Caco-2 (cell line): ENCODE measurements at regions not wholly inside any gene's neighbourhood (a gene's known extent, or its start where the extent isn't known, plus 50 kb on each side); places are given as distances from the start of the nearest gene placed in this dataset.

Source experiments
- BruUV-seq: library from RNA; stranded (reverse); fragments of 400-500 nt; replicated peaks from 2 replicates; lab custom pipeline; 2021; lab: Mats Ljungman, UMichigan
- CTCF ChIA-PET: fragments of 300-600 bp; sonication (Branson Sonifier 250); formaldehyde crosslinking; loops from one replicate; lab custom pipeline; 2022; ENCODE audit warnings: antibody characterized with exemption; lab: Charles Lee
- POLR2A ChIA-PET: fragments of 300-600 bp; sonication (Branson Sonifier 250); formaldehyde crosslinking; loops from one replicate; lab custom pipeline; 2022; ENCODE audit warnings: antibody characterized with exemption; lab: Charles Lee
- DNase-seq, 2 experiments: peaks; one replicate each; pipeline versions ENCODE4 v3.0.0 to v3.0.0-alpha.2; 2020 to 2022
- H3K27me3 ChIP-seq: replicated peaks from 2 replicates; pipeline ENCODE4 v1.6.0; 2011; ENCODE audit warnings: low read length; ENCODE audit not compliant: control insufficient read depth, insufficient read depth
- H3K36me3 ChIP-seq: 2 replicates; pipeline ENCODE4 v1.5.1; 2011; ENCODE audit warnings: low read length; ENCODE audit not compliant: control insufficient read depth, insufficient read depth
- H3K4me1 ChIP-seq: fragments of 250-450 bp; sonication (Bioruptor Pico); 2 replicates; pipeline ENCODE4 v1.5.1; 2020; ENCODE audit warnings: mild to moderate bottlenecking
- H3K4me3 ChIP-seq: 2 replicates; pipeline ENCODE4 v1.5.1; 2011; ENCODE audit warnings: low read depth, mild to moderate bottlenecking, control low read depth, low read length
- H3K9me3 ChIP-seq: fragments of 250-450 bp; sonication (Bioruptor Pico); 2 replicates; pipeline ENCODE4 v1.5.1; 2020; ENCODE audit warnings: mild to moderate bottlenecking, moderate library complexity
- H3K27ac Mint-ChIP-seq: one replicate; pipeline ENCODE4 v1.8.0; 2022; ENCODE audit warnings: mixed read lengths; ENCODE audit not compliant: unreplicated experiment
- H3K27me3 Mint-ChIP-seq: one replicate; pipeline ENCODE4 v1.8.0; 2022; ENCODE audit warnings: mixed read lengths; ENCODE audit not compliant: insufficient read depth, unreplicated experiment
- H3K36me3 Mint-ChIP-seq: one replicate; pipeline ENCODE4 v1.8.0; 2022; ENCODE audit warnings: mild to moderate bottlenecking, mixed read lengths; ENCODE audit not compliant: insufficient read depth, unreplicated experiment
- H3K4me1 Mint-ChIP-seq: one replicate; pipeline ENCODE4 v1.8.0; 2022; ENCODE audit warnings: low read depth, mixed read lengths; ENCODE audit not compliant: unreplicated experiment
- H3K4me3 Mint-ChIP-seq: one replicate; pipeline ENCODE4 v1.8.0; 2022; ENCODE audit warnings: mild to moderate bottlenecking, moderate library complexity, mixed read lengths; ENCODE audit not compliant: unreplicated experiment
- H3K9me3 Mint-ChIP-seq: one replicate; pipeline ENCODE4 v1.8.0; 2022; ENCODE audit warnings: mixed read lengths; ENCODE audit not compliant: unreplicated experiment
- CTCF ChIP-seq, 2 experiments: fragments of 200-600 bp in 1 of 2; IDR thresholded peaks; 1 replicate in 1 of 2; 2 replicates in 1 of 2; pipeline versions ENCODE4 v1.5.1 to v1.8.0; 2011 to 2022; ENCODE audit warnings: antibody characterized with exemption in 1 of 2, control low read depth in 1 of 2, inconsistent platforms in 1 of 2, low read depth in 1 of 2, low read length in 1 of 2, mild to moderate bottlenecking in 1 of 2, moderate library complexity in 1 of 2; ENCODE audit not compliant: insufficient read depth in 1 of 2, severe bottlenecking in 1 of 2, unreplicated experiment in 1 of 2
- intact Hi-C: fragments of 100-400 bp; cut with micrococcal nuclease; formaldehyde crosslinking; loops from one replicate; pipeline ENCODE4 v1.10.0; 2022; ENCODE audit not compliant: unreplicated experiment

- Mint-ChIP-seq H3K4me1 (no peaks in the 10 kb centered on the region), H3K4me3 (no peak overlapping the region), H3K36me3 (no peaks in the 10 kb centered on the region), H3K27ac (no peak overlapping the region), H3K27me3 (no peaks in the 10 kb centered on the region), H3K9me3 (no peaks in the 10 kb centered on the region)
- no TSS peak for BruUV-seq
- ChIA-PET POLR2A (no interaction called here), CTCF (no interaction called here)
- Histone ChIP-seq H3K4me1 (no peaks in the 10 kb centered on the region), H3K4me3 (no peak overlapping the region), H3K9me3 (no peaks in the 10 kb centered on the region), H3K36me3 (no peaks in the 10 kb centered on the region), H3K27me3 (no peaks in the 10 kb centered on the region)
- intact Hi-C loops, result no loop called here
- DNase-seq, result no peak
- no peak for TF ChIP-seq CTCF (IDR thresholded peaks at IDR 0.05; ENCODE audit: insufficient read depth in 1 of 2, low read depth in 1 of 2, low read length in 1 of 2, severe bottlenecking in 1 of 2, unreplicated experiment in 1 of 2)
Measured at GRCh38 chr17:5837055-5837491, 233.1 kb upstream of the WSCD1 start.

- Mint-ChIP-seq H3K4me3 (no peak overlapping the region), H3K4me1 (no peaks in the 10 kb centered on the region), H3K36me3 (no peaks in the 10 kb centered on the region), H3K9me3 (no peaks in the 10 kb centered on the region), H3K27me3 (no peaks in the 10 kb centered on the region), H3K27ac (no peak overlapping the region)
- H3K27me3 ChIP-seq, result no peaks in the 10 kb centered on the region
- H3K36me3 ChIP-seq, result no peaks in the 10 kb centered on the region
- DNase-seq, result no peak
- no peaks in the 10 kb centered on the region for H3K4me1 ChIP-seq
- intact Hi-C loops, result no loop called here
- H3K4me3 ChIP-seq, result no peak overlapping the region
- POLR2A ChIA-PET, result no interaction called here
- no peak for TF ChIP-seq CTCF (IDR thresholded peaks at IDR 0.05; ENCODE audit: insufficient read depth in 1 of 2, low read depth in 1 of 2, low read length in 1 of 2, severe bottlenecking in 1 of 2, unreplicated experiment in 1 of 2)
- BruUV-seq, result no TSS peak
- CTCF ChIA-PET, result no interaction called here
- no peaks in the 10 kb centered on the region for H3K9me3 ChIP-seq
Measured at GRCh38 chr17:5838661-5839300, 231.4 kb upstream of the WSCD1 start.

- no peaks in the 10 kb centered on the region for H3K4me1 Mint-ChIP-seq
- Histone ChIP-seq H3K4me3 (no peak overlapping the region), H3K36me3 (no peaks in the 10 kb centered on the region), H3K27me3 (no peaks in the 10 kb centered on the region), H3K9me3 (no peaks in the 10 kb centered on the region), H3K4me1 (no peaks in the 10 kb centered on the region)
- DNase-seq, result no peak
- ChIA-PET POLR2A (no interaction called here), CTCF (no interaction called here)
- H3K27ac Mint-ChIP-seq, result no peak overlapping the region
- no TSS peak for BruUV-seq
- H3K36me3 Mint-ChIP-seq, result no peaks in the 10 kb centered on the region
- no peaks in the 10 kb centered on the region for H3K27me3 Mint-ChIP-seq
- H3K9me3 Mint-ChIP-seq, result no peaks in the 10 kb centered on the region
- TF ChIP-seq CTCF (IDR thresholded peaks at IDR 0.05; ENCODE audit: insufficient read depth in 1 of 2, low read depth in 1 of 2, low read length in 1 of 2, severe bottlenecking in 1 of 2, unreplicated experiment in 1 of 2), result no peak
- H3K4me3 Mint-ChIP-seq, result no peak overlapping the region
- intact Hi-C loops, result no loop called here
Measured at GRCh38 chr17:5840811-5841446, 229.2 kb upstream of the WSCD1 start.
